Ascending aorta (tissue), 2 donors: ENCODE measurements at regions not wholly inside any gene's neighbourhood (a gene's known extent, or its start where the extent isn't known, plus 50 kb on each side); places are given as distances from the start of the nearest gene placed in this dataset.

Experiments used
- DNase-seq, 2 donors: peaks; one replicate each; pipeline ENCODE4 v3.0.0-alpha.2; 2019; ENCODE audit warnings: low spot score in 2 of 2
- H3K27ac ChIP-seq, 2 donors: fragments of 200-600 bp; sonication (generic); one replicate each; pipeline ENCODE4 v1.5.1; 2016 to 2017; ENCODE audit warnings: mild to moderate bottlenecking in 1 of 2
- H3K27me3 ChIP-seq: fragments of 200-600 bp; sonication (generic); one replicate; pipeline ENCODE4 v1.5.1; 2017
- H3K36me3 ChIP-seq, 2 donors: fragments of 200-600 bp; sonication (generic); one replicate each; pipeline ENCODE4 v1.5.1; 2016
- H3K4me1 ChIP-seq, 2 donors: fragments of 200-600 bp; sonication (generic); one replicate each; pipeline ENCODE4 v1.5.1; 2016 to 2017; ENCODE audit warnings: mild to moderate bottlenecking in 1 of 2
- H3K4me3 ChIP-seq, 2 donors: fragments of 200-600 bp; sonication (generic); one replicate each; pipeline ENCODE4 v1.5.1; 2016 to 2017; ENCODE audit warnings: mild to moderate bottlenecking in 1 of 2
- H3K9me3 ChIP-seq, 2 donors: fragments of 200-600 bp; sonication (generic); one replicate each; pipeline ENCODE4 v1.5.1; 2016
- CTCF ChIP-seq, 3 experiments: fragments of 200-600 bp in 2 of 3; fragments of 450-650 bp in 1 of 3; sonication (generic) in 2 of 3; IDR thresholded peaks; one replicate each; pipeline ENCODE4 v1.5.1; 2016 to 2019; ENCODE audit warnings: antibody characterized with exemption in 3 of 3, mild to moderate bottlenecking in 1 of 3, moderate library complexity in 1 of 3
- intact Hi-C: fragments of 100-400 bp; cut with DNase I; formaldehyde crosslinking; loops from one replicate; pipeline ENCODE4 v1.15.1; 2023

- H3K4me3 ChIP-seq: no peak overlapping the region
- no peak overlapping the region for H3K27ac ChIP-seq
- DNase-seq: no peak
- no peaks in the 10 kb centered on the region for H3K9me3 ChIP-seq
- TF ChIP-seq CTCF (IDR thresholded peaks at IDR 0.05): no peak
- no peaks in the 10 kb centered on the region for H3K27me3 ChIP-seq
- intact Hi-C loops: no loop called here
- no peaks in the 10 kb centered on the region for H3K36me3 ChIP-seq
- H3K4me1 ChIP-seq: no peaks in the 10 kb centered on the region
These were observed 288.8 kb downstream of the HS3ST1 start for GRCh38 chr4:11139871-11140270.

- no peak for DNase-seq
- no peaks in the 10 kb centered on the region for H3K27me3 ChIP-seq
- H3K9me3 ChIP-seq: no peaks in the 10 kb centered on the region
- no peaks in the 10 kb centered on the region for H3K4me1 ChIP-seq
- intact Hi-C loops: no loop called here
- H3K27ac ChIP-seq: no peak overlapping the region
- TF ChIP-seq CTCF (IDR thresholded peaks at IDR 0.05): no peak
- H3K4me3 ChIP-seq: no peak overlapping the region
- H3K36me3 ChIP-seq: no peaks in the 10 kb centered on the region
These were observed 289.7 kb downstream of the HS3ST1 start for GRCh38 chr4:11138964-11139363.

GRCh38 chr4:11134705-11135104, 294.0 kb downstream of the HS3ST1 start:
- no peak for TF ChIP-seq CTCF (IDR thresholded peaks at IDR 0.05)
- intact Hi-C loops: no loop called here
- DNase-seq: no peak
- Histone ChIP-seq H3K27ac (no peak overlapping the region), H3K4me3 (no peak overlapping the region), H3K27me3 (no peaks in the 10 kb centered on the region), H3K9me3 (no peaks in the 10 kb centered on the region), H3K4me1 (peaks cover 0 to 5% of the 10 kb centered on the region in 2 donors), H3K36me3 (no peaks in the 10 kb centered on the region)

- DNase-seq: no peak
- no peak overlapping the region for H3K4me3 ChIP-seq
- H3K9me3 ChIP-seq: no peaks in the 10 kb centered on the region
- H3K36me3 ChIP-seq: no peaks in the 10 kb centered on the region
- H3K27ac ChIP-seq: no peak overlapping the region
- peaks cover 0 to 5% of the 10 kb centered on the region in 2 donors for H3K4me1 ChIP-seq
- intact Hi-C loops: no loop called here
- TF ChIP-seq CTCF (IDR thresholded peaks at IDR 0.05): no peak
- H3K27me3 ChIP-seq: no peaks in the 10 kb centered on the region
These were observed 294.8 kb downstream of the HS3ST1 start for GRCh38 chr4:11133868-11134267.

- intact Hi-C loops: no loop called here
- no peak for TF ChIP-seq CTCF (IDR thresholded peaks at IDR 0.05)
- Histone ChIP-seq H3K9me3 (no peaks in the 10 kb centered on the region), H3K36me3 (no peaks in the 10 kb centered on the region), H3K4me1 (peaks cover 0 to 5% of the 10 kb centered on the region in 2 donors), H3K4me3 (no peak overlapping the region), H3K27me3 (no peaks in the 10 kb centered on the region), H3K27ac (no peak overlapping the region)
- DNase-seq: no peak
These were observed 296.2 kb downstream of the HS3ST1 start for GRCh38 chr4:11132478-11132877.

DNA sequence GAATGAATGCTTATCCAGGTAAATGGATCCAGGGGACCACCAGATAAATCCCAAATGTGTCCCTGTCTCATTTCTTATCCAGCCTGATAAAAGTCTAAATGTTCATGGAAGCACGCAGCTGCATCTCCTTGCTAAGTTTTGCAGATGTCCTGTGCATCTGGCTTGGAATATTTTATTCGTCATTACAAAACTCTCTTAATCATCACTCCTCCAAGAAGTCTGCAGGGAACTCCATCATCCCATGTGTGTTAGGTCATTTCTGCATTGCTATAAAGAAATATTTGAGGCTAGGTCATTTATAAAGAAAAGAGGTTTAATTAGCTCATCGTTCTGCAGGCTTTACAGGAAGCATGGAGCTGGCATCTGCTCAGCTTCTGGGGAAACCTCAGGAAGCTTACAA, 297.2 kb downstream of the HS3ST1 start:
- no peak for TF ChIP-seq CTCF (IDR thresholded peaks at IDR 0.05)
- no peaks in the 10 kb centered on the region for H3K9me3 ChIP-seq
- DNase-seq: no peak
- no peaks in the 10 kb centered on the region for H3K27me3 ChIP-seq
- intact Hi-C loops: no loop called here
- peaks cover 0 to 5% of the 10 kb centered on the region in 2 donors for H3K4me1 ChIP-seq
- no peak overlapping the region for H3K27ac ChIP-seq
- H3K4me3 ChIP-seq: no peak overlapping the region
- H3K36me3 ChIP-seq: no peaks in the 10 kb centered on the region
